DOHH2 (cell line): ENCODE measurements at regions not wholly inside any gene's neighbourhood (a gene's known extent, or its start where the extent isn't known, plus 50 kb on each side); places are given as distances from the start of the nearest gene placed in this dataset.
"Not testable (repeated sequence)": the region's sequence is repeated elsewhere in the genome, so short reads cannot be mapped to it uniquely, and the experiment has no call there.

Experiments
- H3F3A ChIP-seq: fragments of 200-600 bp; sonication (generic), shearing (Covaris generic); 2 replicates; pipeline ENCODE4 v1.6.0; 2016; ENCODE audit warnings: antibody characterized with exemption, mild to moderate bottlenecking; ENCODE audit not compliant: control insufficient read depth, insufficient read depth
- H3K27ac ChIP-seq: fragments of 200-600 bp; sonication (generic); 2 replicates; pipeline ENCODE4 v1.5.1; 2014; ENCODE audit warnings: low read depth, mild to moderate bottlenecking, low read length, moderate library complexity
- H3K27me3 ChIP-seq: fragments of 200-600 bp; sonication (generic); 2 replicates; pipeline ENCODE4 v1.6.1; 2014; ENCODE audit warnings: mild to moderate bottlenecking, low read length, mixed read lengths; ENCODE audit not compliant: control insufficient read depth
- H3K36me3 ChIP-seq: fragments of 200-600 bp; sonication (generic); 2 replicates; pipeline ENCODE4 v1.6.1; 2014; ENCODE audit warnings: mild to moderate bottlenecking, low read length, moderate library complexity, mixed read lengths; ENCODE audit not compliant: control insufficient read depth
- H3K4me1 ChIP-seq: fragments of 200-600 bp; sonication (generic); 2 replicates; pipeline ENCODE4 v1.6.1; 2014; ENCODE audit warnings: mild to moderate bottlenecking, low read length, mixed read lengths; ENCODE audit not compliant: control insufficient read depth
- H3K4me2 ChIP-seq: fragments of 200-600 bp; sonication (generic); 2 replicates; pipeline ENCODE4 v1.6.0; 2014; ENCODE audit warnings: mild to moderate bottlenecking, low read length, moderate library complexity
- H3K4me3 ChIP-seq: fragments of 200-600 bp; sonication (generic); 2 replicates; pipeline ENCODE4 v1.5.1; 2014; ENCODE audit warnings: mild to moderate bottlenecking, low read length, mixed read lengths
- H3K79me2 ChIP-seq: fragments of 200-600 bp; sonication (generic); 2 replicates; pipeline ENCODE4 v1.6.1; 2014; ENCODE audit warnings: mild to moderate bottlenecking, low read length, mixed read lengths; ENCODE audit not compliant: control insufficient read depth
- H3K9me2 ChIP-seq: fragments of 200-600 bp; sonication (generic); replicated peaks from 2 replicates; pipeline ENCODE4 v1.6.1; 2014; ENCODE audit warnings: mild to moderate bottlenecking, low read length, mixed read lengths; ENCODE audit not compliant: control insufficient read depth
- H3K9me3 ChIP-seq: fragments of 200-600 bp; sonication (generic); 2 replicates; pipeline ENCODE4 v1.6.1; 2014; ENCODE audit warnings: antibody characterized with exemption, low read length, mixed read lengths; ENCODE audit not compliant: control insufficient read depth, insufficient read depth
- H4K20me1 ChIP-seq: fragments of 200-600 bp; sonication (generic); 2 replicates; pipeline ENCODE4 v1.6.0; 2014; ENCODE audit warnings: low read depth, mild to moderate bottlenecking, antibody characterized with exemption, low read length, moderate library complexity; ENCODE audit not compliant: control insufficient read depth, insufficient read depth
- EZH2phosphoT487 ChIP-seq: fragments of 200-600 bp; sonication (generic); IDR thresholded peaks from 2 replicates; pipeline ENCODE4 v1.6.1; 2017; ENCODE audit warnings: borderline replicate concordance, mild to moderate bottlenecking, antibody characterized with exemption, low read length, moderate library complexity, mixed read lengths
- TF ChIP-seq, protein P1 (sequence below): fragments of 200-600 bp; sonication (generic); IDR thresholded peaks from one replicate; pipeline ENCODE4 v1.5.1; 2014; ENCODE audit warnings: antibody characterized with exemption, mild to moderate bottlenecking, low read depth, low read length; ENCODE audit not compliant: poor library complexity, severe bottlenecking

DNA sequence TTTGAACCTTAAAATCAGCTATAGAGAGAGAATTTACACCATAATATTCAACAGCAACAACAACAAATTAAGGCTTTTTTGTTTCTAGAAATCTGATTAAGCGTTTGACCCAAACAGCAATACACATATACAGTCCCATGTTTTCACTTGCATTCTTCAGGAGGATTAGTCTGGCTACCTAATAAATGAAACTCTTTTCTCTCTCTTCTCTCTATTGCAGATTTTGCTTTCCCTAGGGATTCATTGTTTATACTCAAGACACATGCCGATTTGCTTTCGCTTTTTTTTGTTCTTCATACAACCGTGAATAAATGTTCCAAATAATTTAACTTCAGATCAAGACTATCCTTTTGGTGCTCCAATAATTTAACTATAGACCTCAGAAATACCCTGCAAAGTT lies 162.4 kb upstream of the PTBP2 start:
- no peak overlapping the region for H3K27ac ChIP-seq
- no peaks in the 10 kb centered on the region for H3K9me2 ChIP-seq
- TF ChIP-seq, protein P1, sequence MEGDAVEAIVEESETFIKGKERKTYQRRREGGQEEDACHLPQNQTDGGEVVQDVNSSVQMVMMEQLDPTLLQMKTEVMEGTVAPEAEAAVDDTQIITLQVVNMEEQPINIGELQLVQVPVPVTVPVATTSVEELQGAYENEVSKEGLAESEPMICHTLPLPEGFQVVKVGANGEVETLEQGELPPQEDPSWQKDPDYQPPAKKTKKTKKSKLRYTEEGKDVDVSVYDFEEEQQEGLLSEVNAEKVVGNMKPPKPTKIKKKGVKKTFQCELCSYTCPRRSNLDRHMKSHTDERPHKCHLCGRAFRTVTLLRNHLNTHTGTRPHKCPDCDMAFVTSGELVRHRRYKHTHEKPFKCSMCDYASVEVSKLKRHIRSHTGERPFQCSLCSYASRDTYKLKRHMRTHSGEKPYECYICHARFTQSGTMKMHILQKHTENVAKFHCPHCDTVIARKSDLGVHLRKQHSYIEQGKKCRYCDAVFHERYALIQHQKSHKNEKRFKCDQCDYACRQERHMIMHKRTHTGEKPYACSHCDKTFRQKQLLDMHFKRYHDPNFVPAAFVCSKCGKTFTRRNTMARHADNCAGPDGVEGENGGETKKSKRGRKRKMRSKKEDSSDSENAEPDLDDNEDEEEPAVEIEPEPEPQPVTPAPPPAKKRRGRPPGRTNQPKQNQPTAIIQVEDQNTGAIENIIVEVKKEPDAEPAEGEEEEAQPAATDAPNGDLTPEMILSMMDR: no peak
- TF ChIP-seq EZH2phosphoT487: no peak
- H3K4me3 ChIP-seq: no peak overlapping the region
- no peaks in the 10 kb centered on the region for H3K4me1 ChIP-seq
- H3K27me3 ChIP-seq: no peaks in the 10 kb centered on the region
- H3K9me3 ChIP-seq: no peaks in the 10 kb centered on the region
- no peak overlapping the region for H3K4me2 ChIP-seq
- no peaks in the 10 kb centered on the region for H3K79me2 ChIP-seq
- H3F3A ChIP-seq: no peaks in the 10 kb centered on the region
- no peaks in the 10 kb centered on the region for H3K36me3 ChIP-seq
- H4K20me1 ChIP-seq: no peaks in the 10 kb centered on the region

- Histone ChIP-seq H3F3A (no peaks in the 10 kb centered on the region), H3K79me2 (no peaks in the 10 kb centered on the region), H3K9me3 (no peaks in the 10 kb centered on the region), H3K36me3 (no peaks in the 10 kb centered on the region), H4K20me1 (no peaks in the 10 kb centered on the region), H3K27me3 (no peaks in the 10 kb centered on the region), H3K4me3 (no peak overlapping the region), H3K4me2 (no peak overlapping the region), H3K27ac (no peak overlapping the region), H3K9me2 (no peaks in the 10 kb centered on the region), H3K4me1 (no peaks in the 10 kb centered on the region)
- TF ChIP-seq, protein P1: no peak
- TF ChIP-seq EZH2phosphoT487: no peak
Observed at GRCh38 chr1:96559707-96560596, 161.6 kb upstream of the PTBP2 start.

- Histone ChIP-seq H3K27ac (no peak overlapping the region), H3K9me2 (no peaks in the 10 kb centered on the region), H3F3A (no peaks in the 10 kb centered on the region), H3K36me3 (no peaks in the 10 kb centered on the region), H3K4me2 (no peak overlapping the region), H3K4me1 (no peaks in the 10 kb centered on the region), H3K79me2 (no peaks in the 10 kb centered on the region), H3K27me3 (no peaks in the 10 kb centered on the region), H3K9me3 (no peaks in the 10 kb centered on the region), H4K20me1 (no peaks in the 10 kb centered on the region), H3K4me3 (no peak overlapping the region)
- TF ChIP-seq, protein P1: no peak
- no peak for TF ChIP-seq EZH2phosphoT487
Observed at GRCh38 chr1:96562094-96562493, 159.5 kb upstream of the PTBP2 start.

DNA sequence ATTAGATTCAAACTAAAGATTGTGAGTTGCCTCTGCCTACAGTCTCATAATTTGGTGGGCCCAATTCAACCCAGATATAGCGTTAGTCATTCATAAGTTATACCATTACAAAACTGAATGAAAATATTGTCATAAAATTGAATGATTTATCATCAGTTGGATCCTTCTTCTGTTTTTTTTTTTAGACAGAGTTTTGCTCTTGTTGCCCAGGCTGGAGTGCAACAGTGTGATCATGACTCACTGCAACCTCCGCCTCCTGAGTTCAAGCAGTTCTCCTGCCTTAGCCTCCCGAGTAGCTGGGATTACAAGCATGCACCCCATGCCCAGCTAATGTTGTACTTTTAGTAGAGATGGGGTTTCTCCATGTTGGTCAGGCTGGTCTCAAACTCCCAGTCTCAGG lies 157.2 kb upstream of the PTBP2 start:
- not testable (repeated sequence) for H3K4me2 ChIP-seq, H3K4me1 ChIP-seq, H3K9me2 ChIP-seq, H3F3A ChIP-seq, H3K27me3 ChIP-seq, H3K36me3 ChIP-seq, H4K20me1 ChIP-seq, H3K4me3 ChIP-seq, H3K27ac ChIP-seq, H3K9me3 ChIP-seq, H3K79me2 ChIP-seq
